Epithelial cell of esophagus (primary cell): ENCODE measurements at regions not wholly inside any gene's neighbourhood (a gene's known extent, or its start where the extent isn't known, plus 50 kb on each side); places are given as distances from the start of the nearest gene placed in this dataset.

Experiments
- DNase-seq: peaks from one replicate; pipeline ENCODE4 v3.0.0; 2010; ENCODE audit warnings: low read depth
- H3K4me3 ChIP-seq: 2 replicates; pipeline ENCODE4 v1.5.1; 2011; ENCODE audit warnings: mild to moderate bottlenecking, low read length, control low read depth
- CTCF ChIP-seq: IDR thresholded peaks from 2 replicates; pipeline ENCODE4 v1.5.1; 2011; ENCODE audit warnings: low read depth, mild to moderate bottlenecking, low read length, control low read depth, inconsistent platforms; ENCODE audit not compliant: insufficient read depth; ENCODE audit errors: missing control alignments

- no peak for DNase-seq
- TF ChIP-seq CTCF: no peak
- H3K4me3 ChIP-seq: no peak overlapping the region
These were observed 80.7 kb downstream of the PLCE1 start for GRCh38 chr10:94074462-94074861.

- no peak for DNase-seq
- no peak for TF ChIP-seq CTCF
- no peak overlapping the region for H3K4me3 ChIP-seq
These were observed 81.8 kb downstream of the PLCE1 start for GRCh38 chr10:94075506-94075905.

GRCh38 chr10:94076325-94076841, 82.7 kb downstream of the PLCE1 start:
- DNase-seq: peak; percentile 30
- H3K4me3 ChIP-seq: no peak overlapping the region
- peak; percentile 50 for TF ChIP-seq CTCF

- no peak overlapping the region for H3K4me3 ChIP-seq
- DNase-seq: no peak
- no peak for TF ChIP-seq CTCF
These were observed 83.3 kb downstream of the PLCE1 start for GRCh38 chr10:94077042-94077441.

GRCh38 chr10:94080108-94080507, 86.4 kb downstream of the PLCE1 start:
- no peak for TF ChIP-seq CTCF
- no peak for DNase-seq
- no peak overlapping the region for H3K4me3 ChIP-seq

GRCh38 chr10:94083662-94084265, 90.0 kb downstream of the PLCE1 start:
- no peak for TF ChIP-seq CTCF
- DNase-seq: no peak
- H3K4me3 ChIP-seq: no peak overlapping the region

GRCh38 chr10:94084344-94084743, 90.6 kb downstream of the PLCE1 start:
- no peak overlapping the region for H3K4me3 ChIP-seq

More at GRCh38 chr10:94084344-94084743, 90.6 kb downstream of the PLCE1 start:
- TF ChIP-seq CTCF: no peak
- DNase-seq: no peak
